ENCODE measurements at regions not wholly inside any gene's neighbourhood (a gene's known extent, or its start where the extent isn't known, plus 50 kb on each side); places are given as distances from the start of the nearest gene placed in this dataset.

- TF ChIP-seq ZNF274 (IDR thresholded peaks at IDR 0.05; ENCODE audit: low read depth, low read length) (no peak), YY1 (IDR thresholded peaks at IDR 0.05; ENCODE audit: insufficient read depth, insufficient read length) (no peak)
Measured at GRCh38 chr7:98509836-98510235, 107.2 kb upstream of the NPTX2 start.
